Right lobe of liver (tissue), 4 donors: ENCODE measurements at regions not wholly inside any gene's neighbourhood (a gene's known extent, or its start where the extent isn't known, plus 50 kb on each side); places are given as distances from the start of the nearest gene placed in this dataset.

Source experiments
- CTCF ChIP-seq, 4 donors: fragments of 200-600 bp in 3 of 4; fragments of 450-650 bp in 1 of 4; IDR thresholded peaks; one replicate each; pipeline versions ENCODE4 v1.5.1 to v1.8.0; 2016 to 2022; ENCODE audit warnings: antibody characterized with exemption in 4 of 4, mild to moderate bottlenecking in 2 of 4
- POLR2A ChIP-seq: fragments of 450-650 bp; IDR thresholded peaks from one replicate; pipeline ENCODE4 v1.6.1; 2017; ENCODE audit warnings: antibody characterized with exemption, mild to moderate bottlenecking
- donor health status: DM: no; HTN: no; CAD: no.
- donor health status: DM: no; HTN: no; CAD: no.
- donor health status: DM: no; HTN: yes; CAD: no.

- TF ChIP-seq POLR2A, result no peak
- TF ChIP-seq CTCF (IDR thresholded peaks at IDR 0.05), result no peak
Observed at GRCh38 chr11:93904716-93905115, 54.3 kb upstream of the VSTM5 start.
